HG03139 (cell line): ENCODE measurements at regions not wholly inside any gene's neighbourhood (a gene's known extent, or its start where the extent isn't known, plus 50 kb on each side); places are given as distances from the start of the nearest gene placed in this dataset.

Source experiments
- ATAC-seq: cut with Tn5 transposase; IDR thresholded peaks from one replicate; pipeline ENCODE4 v1.9.1; 2021; ENCODE audit not compliant: unreplicated experiment

DNA sequence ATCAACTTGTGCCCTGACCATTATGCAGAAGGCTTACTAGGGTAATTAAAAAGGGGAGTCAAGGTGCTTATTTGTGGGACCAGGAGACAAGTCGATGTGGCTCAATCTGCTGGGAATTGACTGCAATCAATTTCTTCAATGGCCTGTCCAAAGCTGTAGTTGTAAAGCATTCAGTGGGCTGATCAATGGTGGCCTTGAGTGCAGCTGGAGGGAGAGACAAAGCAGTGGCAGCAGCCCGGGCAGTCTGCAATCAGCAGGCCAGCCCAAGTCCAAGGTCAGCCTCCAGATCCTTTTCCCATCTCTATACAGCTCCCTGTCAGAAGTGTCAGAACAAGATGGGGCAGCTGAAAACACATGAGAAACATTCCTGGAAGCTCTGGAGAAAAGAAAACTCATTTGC is 51.0 kb upstream of the BRINP1 start:
- ATAC-seq: no peak
